Coronary artery (tissue), 2 donors: ENCODE measurements at regions not wholly inside any gene's neighbourhood (a gene's known extent, or its start where the extent isn't known, plus 50 kb on each side); places are given as distances from the start of the nearest gene placed in this dataset.
A peak's percentile ranks its signal among the peaks of the same experiment; 100 is the strongest.
"Not testable (repeated sequence)": the region's sequence is repeated elsewhere in the genome, so short reads cannot be mapped to it uniquely, and the experiment has no call there.

Experiments used
- DNase-seq: peaks from one replicate; pipeline ENCODE4 v3.0.0-alpha.2; 2017; ENCODE audit warnings: low spot score
- H3K27ac ChIP-seq, 2 donors: fragments of 200-600 bp; sonication (generic); one replicate each; pipeline ENCODE4 v1.5.1; 2016 to 2019
- H3K4me3 ChIP-seq: fragments of 200-600 bp; sonication (generic); 2 replicates; pipeline ENCODE4 v1.5.1; 2016; ENCODE audit warnings: mild to moderate bottlenecking, moderate library complexity
- TF ChIP-seq, protein P1 (sequence below): fragments of 200-600 bp; sonication (generic); IDR thresholded peaks from one replicate; pipeline ENCODE4 v1.5.1; 2019; ENCODE audit warnings: antibody characterized with exemption

GRCh38 chr9:15007698-15008097 is 97.5 kb upstream of the FREM1 start:
- no peak overlapping the region for H3K4me3 ChIP-seq

GRCh38 chr9:14994738-14995137 is 84.5 kb upstream of the FREM1 start:
- TF ChIP-seq, protein P1, sequence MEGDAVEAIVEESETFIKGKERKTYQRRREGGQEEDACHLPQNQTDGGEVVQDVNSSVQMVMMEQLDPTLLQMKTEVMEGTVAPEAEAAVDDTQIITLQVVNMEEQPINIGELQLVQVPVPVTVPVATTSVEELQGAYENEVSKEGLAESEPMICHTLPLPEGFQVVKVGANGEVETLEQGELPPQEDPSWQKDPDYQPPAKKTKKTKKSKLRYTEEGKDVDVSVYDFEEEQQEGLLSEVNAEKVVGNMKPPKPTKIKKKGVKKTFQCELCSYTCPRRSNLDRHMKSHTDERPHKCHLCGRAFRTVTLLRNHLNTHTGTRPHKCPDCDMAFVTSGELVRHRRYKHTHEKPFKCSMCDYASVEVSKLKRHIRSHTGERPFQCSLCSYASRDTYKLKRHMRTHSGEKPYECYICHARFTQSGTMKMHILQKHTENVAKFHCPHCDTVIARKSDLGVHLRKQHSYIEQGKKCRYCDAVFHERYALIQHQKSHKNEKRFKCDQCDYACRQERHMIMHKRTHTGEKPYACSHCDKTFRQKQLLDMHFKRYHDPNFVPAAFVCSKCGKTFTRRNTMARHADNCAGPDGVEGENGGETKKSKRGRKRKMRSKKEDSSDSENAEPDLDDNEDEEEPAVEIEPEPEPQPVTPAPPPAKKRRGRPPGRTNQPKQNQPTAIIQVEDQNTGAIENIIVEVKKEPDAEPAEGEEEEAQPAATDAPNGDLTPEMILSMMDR = no peak
- Histone ChIP-seq H3K27ac (no peak overlapping the region), H3K4me3 (no peak overlapping the region)
- no peak for DNase-seq

More at GRCh38 chr9:15007698-15008097, 97.5 kb upstream of the FREM1 start:
- no peak overlapping the region for H3K27ac ChIP-seq
- no peak for DNase-seq
- TF ChIP-seq, protein P1 = no peak

DNA sequence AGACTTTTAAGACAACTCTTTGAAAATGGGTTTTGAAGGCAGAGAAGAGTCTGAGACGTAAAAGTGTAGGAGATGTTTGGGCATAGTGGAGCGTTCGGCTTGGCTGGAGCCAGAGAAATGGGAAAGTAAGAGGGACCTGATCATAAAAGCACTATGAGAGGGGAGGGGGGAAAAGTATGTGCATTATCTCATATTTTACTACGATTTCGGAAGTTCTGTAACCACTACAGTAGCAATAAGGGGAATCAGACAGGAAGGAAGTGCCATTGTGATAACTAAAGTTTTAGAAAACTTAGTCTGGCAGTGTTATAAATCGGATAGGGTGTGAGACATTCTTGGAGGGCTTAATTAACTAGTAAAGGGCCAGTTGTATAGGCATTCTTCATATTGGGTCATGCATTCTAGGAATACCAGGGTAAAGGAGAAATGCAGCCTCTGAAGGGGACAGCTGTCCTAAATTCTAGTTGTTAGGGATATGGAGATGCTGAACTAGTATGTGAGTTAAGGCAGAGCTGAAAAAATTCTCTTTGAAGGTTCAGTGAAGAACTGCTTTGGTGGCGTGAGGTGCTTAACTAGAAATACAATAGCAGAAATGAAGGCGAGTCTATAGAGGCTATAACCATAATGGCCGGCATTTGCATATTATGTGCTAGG is 83.8 kb upstream of the FREM1 start:
- TF ChIP-seq, protein P1 = no peak
- peak overlapping the region; percentile 84 for H3K4me3 ChIP-seq
- no peak overlapping the region for H3K27ac ChIP-seq
- no peak for DNase-seq

GRCh38 chr9:14993061-14993800 is 83.0 kb upstream of the FREM1 start:
- Histone ChIP-seq H3K4me3 (peak overlapping the region; percentile 84), H3K27ac (peak overlapping the region in 1 of 2 donors; percentile 43)
- peak; percentile 87 for DNase-seq
- TF ChIP-seq, protein P1 = no peak

DNA sequence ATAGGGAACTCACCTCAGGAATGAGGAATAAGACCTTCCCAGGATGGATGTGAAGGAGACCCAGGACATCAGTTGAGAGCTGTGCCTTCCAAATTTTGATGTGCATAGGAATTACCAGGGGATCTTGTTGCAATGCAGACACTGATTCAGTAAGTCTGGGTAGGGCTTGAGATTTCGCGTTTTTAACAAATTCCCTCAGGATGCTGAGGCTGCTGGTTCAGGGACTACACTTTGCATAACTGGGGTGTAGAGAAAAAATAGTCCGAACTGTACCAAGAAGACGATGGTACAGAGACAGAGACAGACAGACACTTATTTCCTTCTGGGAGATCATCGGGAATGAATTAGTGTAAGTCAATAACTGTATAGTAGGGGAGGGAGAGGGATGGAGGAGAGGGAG is 82.3 kb upstream of the FREM1 start:
- peak overlapping the region; percentile 84 for H3K4me3 ChIP-seq
- no peak for DNase-seq
- H3K27ac ChIP-seq = no peak overlapping the region
- TF ChIP-seq, protein P1 = no peak

DNA sequence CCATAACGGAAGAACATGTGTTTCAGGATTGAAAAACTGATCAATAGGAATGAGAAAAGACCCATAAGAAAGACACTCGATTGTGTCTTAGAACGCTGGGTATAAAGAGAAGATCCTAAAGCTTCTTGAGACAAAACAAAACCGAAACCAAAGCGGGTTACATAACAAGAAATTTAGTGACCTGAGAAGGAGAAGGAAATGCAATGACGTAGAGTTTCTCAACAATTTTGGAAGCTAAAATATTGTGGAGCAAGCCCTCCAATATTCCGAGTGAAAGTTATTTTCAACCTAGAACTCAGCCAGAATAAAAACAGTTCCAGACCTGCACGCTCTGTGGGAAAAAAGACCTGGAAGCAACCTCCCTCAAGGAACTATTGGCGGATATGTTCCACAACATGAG is 81.9 kb upstream of the FREM1 start:
- DNase-seq = no peak
- TF ChIP-seq, protein P1 = no peak
- H3K27ac ChIP-seq = no peak overlapping the region
- no peak overlapping the region for H3K4me3 ChIP-seq

DNA sequence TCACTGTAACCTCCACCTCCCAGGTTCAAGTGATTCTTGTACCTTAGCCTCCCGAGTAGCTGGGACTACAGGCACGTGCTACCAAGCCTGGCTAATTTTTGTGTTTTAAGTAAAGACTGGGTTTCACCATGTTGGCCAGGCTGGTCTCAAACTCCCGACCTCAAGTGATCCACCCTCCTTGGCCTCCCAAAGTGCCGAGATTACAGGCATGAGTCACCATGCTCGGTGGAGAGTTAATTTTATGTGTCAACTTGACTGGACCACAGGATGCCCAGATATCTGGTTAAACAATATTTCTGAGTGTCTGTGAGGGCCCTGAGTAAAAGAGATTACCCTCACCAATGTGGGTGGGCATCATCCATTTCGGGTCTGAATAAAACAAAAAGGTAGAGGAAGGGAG is 80.4 kb upstream of the FREM1 start:
- not testable (repeated sequence) for DNase-seq, H3K27ac ChIP-seq, H3K4me3 ChIP-seq
